Fibroblast of skin of back (primary cell): ENCODE measurements at regions not wholly inside any gene's neighbourhood (a gene's known extent, or its start where the extent isn't known, plus 50 kb on each side); places are given as distances from the start of the nearest gene placed in this dataset.

Source experiments
- DNase-seq: peaks from one replicate; pipeline ENCODE4 v3.0.0-alpha.2; 2013

DNA sequence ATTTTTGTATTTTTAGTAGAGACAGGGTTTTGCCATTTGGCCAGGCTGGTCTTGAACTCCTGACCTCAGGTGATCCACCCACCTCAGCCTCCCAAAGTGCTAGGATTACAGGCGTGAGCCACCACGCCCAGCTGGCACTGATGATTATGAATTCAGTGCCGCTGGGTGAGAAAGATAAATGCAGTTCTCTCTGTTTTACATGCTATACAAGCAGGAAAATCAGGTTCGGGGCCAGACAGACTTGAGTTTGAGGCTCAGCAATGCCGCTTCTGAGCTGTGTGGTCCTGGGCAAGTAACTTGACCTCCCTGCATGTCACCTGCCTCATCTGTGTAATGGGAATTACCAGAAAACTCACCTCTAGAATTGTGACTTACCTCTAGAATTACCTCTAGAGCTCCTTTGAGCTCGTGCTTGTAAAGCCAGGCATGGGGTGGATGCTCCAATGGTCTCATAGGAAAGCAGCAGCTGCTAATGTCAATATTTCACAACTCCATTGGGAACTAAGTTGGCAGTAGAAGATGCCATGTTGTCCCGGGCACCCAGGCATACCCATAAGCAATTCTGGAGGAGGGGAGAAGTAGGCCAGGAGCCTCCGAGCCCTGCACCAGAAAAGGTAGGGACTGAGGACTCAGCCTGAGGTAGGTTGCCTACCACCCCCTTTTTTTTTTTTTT is 119.8 kb upstream of the SLC25A33 start:
- DNase-seq = no peak

DNA sequence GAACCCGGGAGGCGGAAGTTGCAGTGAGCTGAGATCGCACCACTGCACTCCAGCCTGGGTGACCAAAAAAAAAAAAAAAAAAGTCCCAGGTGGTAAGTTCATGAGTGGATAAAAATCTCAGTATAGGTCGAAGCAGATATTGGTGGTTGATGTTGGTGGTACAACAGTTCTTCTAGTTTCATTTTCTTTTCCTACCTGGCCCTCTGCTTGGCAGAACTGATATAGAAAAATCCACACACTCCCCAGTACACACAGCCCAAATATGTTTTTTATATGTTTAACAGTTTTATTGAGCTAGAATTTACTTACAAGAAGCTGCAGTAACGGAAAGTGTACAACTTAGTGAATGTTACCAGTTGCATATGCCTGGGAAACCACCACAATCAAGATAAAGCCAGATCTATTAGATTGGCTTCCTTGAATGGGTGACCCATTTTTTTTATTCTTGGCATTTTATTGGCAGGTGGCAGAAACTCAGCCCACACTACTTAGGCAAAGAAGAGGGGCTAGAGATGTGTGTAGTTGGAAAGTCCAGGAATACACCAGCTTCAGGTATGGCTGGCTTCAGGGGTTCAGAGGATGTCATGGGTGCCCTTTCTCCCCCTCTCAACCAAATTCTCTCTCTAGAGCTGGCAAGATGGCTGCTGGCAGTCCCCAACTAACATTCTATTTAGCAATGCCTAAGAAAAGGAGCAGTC is 118.3 kb upstream of the SLC25A33 start:
- DNase-seq = no peak

DNA sequence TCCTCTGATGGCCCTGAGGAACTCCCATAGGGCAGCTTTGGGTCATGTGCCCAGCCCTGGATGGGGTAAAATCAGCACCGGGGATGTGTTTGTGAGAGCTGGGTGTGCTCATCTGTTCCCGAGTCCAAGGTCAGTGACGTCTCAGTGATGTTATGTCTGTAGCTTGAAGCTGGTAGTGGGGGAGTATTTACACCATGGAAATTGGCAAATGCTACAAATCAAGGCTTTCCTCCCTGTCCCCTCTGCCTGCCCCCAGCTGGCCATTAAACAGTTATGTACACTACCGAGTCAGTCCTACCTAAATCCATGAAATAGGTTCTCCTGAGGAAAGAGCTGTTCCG is 117.8 kb upstream of the SLC25A33 start:
- DNase-seq = no peak

DNA sequence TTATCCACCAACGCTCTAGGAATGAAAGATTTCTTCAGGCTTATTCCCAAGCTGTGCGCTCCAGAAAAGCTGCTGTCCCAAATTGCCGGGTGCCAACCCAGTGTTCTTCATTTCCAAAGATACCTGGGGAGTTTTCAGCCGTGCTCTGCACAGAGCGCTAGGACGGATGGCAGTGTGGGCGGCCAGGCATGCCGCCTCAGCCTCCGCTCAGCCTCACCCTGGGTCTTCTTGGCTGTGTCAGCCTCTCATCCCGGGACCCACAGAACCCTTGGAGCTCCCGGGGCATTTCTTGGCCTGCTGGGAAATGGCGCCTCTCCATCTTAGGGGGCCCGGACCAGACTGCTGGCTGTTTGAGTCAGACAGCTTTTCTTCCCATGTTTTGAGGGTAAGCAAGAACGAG is 116.9 kb upstream of the SLC25A33 start:
- no peak for DNase-seq

DNA sequence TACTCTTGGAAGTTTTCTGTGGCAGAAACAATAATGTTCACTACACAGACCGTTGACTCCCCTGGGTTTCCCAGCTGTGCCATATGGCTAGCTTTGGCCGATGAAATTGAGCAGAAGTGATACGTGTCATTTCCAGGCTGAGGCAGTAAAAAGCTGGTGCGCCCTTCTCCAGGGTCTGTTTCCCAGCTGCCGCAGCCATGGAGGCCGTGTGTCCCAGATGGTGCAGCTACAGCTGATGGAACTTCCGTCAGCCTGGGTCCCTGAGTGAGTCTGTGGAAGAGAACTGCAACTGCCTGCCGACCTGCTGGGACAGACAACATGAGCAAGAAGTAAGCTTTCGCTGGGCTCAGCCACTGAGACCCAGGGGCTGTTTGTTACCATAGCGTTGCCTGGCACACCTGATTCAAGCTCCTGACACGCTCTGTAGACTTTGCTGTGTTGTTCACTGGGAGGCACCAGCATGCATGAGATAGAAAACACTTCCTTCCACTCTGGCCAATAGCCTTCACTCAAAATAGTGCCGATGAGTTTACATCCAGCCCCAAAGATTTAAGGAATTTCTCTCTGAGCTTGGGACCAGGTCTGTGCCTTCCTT is 116.3 kb upstream of the SLC25A33 start:
- no peak for DNase-seq

DNA sequence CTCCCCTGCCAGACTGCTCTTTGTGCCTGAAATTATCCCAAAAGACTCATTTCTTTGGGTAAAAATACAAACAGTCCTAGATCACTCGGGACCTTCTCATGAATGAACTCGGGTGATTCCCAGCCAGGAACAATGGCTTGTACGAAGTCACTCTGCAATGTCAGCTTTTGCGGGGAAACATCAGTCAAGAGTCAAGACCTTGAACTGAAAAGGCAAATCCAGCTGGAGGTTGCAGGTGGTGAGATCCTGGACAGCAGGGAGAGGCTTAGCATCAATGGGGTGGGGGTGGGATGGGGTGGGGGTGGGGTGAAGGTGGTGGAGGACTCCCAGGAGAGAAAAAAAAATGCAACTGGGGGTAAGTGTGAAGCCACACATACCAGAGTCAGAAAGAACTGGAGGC is 115.0 kb upstream of the SLC25A33 start:
- DNase-seq = no peak

DNA sequence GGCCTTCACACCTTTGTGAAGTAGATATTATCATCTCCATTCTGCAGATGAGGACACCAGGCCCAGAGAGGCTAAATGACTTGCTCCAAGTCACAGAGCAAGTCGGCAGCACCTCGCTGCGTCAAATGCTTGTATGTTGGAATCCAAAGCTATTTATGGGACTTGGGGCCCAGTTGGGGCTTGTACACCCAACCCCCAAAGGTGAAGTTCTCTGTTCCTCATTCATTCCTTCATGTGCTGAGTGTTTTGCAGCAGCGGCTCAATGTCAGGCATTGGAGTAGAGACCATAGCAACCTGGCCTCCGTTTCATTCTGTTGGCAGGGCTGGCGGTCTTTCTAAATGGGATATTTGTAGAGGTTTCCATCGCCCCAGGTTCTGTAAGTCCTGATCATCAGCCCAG is 113.4 kb upstream of the SLC25A33 start:
- no peak for DNase-seq

DNA sequence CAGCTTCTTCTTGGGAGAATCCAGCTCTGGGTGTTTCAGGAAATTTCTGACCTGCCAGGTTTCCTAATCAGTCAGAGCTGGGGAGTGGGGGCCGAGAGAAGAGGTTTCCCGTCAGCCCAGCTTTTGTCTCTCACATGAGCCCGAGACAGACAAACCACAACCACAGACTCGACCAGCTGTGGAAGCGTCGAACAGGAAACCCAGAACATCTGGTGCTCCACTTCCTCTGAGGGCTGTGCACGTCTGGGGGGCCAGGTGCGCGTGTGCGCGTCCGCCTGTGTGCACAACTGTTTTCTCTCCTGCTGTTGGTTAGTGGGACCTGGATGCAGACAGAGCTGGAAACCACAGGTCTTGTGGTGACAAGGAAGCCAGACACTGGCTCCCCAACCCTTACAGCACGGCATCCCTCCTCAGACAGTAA is 113.0 kb upstream of the SLC25A33 start:
- no peak for DNase-seq

DNA sequence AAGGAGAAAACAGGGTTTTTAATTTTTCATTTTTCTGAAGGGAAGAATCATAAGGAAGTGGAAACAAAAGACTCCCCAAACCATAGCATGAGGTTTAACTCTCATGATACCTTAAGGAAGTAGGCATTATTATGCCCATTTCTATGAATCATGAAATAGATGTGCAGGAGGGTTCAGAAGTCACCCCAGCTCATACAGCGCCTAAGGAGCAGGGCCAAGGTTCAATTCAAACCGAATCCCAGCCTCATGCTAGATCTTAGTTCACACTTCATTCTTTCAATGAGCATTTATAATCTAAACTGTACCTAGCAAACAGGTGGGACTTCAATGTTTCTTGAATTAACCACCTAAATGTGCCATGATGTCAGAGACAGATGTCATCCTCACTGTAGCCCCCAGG is 111.9 kb upstream of the SLC25A33 start:
- no peak for DNase-seq

DNA sequence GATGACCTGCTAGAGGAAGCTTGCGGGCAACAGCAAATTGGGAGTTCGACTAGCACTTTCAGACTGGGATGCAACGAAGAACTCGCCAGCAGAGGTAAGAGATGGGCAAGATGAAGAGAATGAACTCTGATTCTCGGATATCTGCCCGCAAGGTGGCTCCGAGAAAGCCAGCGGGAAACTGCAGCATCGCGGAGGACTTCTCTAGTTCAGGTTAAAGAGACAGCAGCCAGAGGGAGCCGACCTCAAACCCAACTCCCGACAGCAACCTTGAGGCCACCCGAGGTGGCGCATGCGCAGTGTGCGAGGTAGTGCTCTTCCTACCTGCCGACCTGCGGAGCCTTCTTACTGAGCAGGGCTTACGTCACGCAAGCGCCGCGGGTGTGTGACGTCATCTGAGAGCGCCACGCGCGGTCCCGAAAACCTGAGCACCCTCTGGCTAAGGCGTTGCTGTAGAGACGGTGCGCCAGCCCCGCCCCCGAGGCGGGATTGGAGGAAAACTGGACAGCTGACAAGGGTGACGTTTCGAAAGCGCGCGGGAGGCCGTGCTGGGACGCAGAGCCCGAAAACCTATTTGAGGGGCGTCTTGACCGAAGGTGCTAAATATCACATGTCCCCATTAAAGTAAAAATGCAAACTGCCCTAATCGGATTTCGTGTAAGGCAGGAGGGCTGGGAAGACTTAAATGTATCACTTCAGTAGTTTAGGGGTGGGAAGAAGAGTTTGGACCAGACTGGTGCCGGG is 110.5 kb upstream of the SLC25A33 start:
- DNase-seq = peak; percentile 98

DNA sequence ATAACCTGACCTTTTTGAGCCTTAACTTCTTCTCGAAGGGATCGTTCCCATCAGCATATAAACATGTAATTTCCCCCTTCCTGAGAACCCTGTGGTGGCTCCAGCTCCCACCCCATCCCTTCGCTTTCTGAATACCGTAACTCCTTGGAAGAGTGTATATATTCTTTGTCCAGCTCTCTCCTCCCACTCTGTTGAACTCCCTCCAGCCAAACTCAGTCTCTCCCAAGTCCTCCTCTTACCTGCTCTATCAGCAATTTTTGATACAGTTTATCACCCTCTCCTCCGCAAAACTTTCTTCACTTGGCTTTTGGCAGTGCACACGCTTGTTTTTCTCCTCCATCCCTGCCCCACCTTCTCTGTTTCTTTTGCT is 109.9 kb upstream of the SLC25A33 start:
- no peak for DNase-seq

DNA sequence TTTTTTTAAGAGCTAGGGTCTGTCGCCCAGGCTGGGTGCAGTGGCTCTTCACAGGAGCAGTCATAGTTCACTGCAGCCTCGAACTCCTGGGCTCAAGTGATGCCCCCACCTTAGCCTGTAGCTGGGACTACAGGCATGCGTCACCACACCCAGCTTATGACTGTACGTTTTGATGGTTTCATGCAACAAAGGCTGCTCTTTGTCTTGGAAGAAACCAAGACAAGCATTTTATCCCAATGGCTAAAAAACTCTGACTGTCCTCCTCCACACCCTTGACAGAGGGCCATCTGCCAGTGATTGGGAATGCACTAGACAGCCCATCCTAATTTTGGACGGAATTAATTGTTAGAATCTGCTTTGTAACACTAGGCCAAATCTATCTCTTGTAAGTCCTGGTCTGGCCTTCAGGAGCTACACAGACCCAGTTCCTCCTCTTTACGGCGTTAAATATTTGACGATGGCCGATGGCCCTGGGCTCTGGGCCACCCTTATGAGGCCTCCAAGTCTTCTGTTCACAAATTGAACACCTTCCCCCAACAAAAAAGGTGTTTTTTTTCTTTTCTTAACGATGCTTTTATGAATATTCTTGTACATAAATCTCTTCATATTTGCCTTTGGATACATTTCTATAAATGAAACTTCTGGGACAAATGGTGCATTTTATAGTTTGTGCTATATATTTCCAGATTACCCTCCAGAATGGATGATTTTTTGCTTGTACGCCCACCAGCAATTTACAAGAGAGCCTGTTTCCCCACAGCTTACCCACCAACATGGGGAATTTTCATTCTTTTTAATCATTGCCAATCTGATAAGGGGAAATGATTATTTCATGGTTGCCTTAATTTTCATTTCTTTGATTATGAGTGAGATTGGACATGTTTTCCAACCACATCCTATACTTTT is 104.8 kb upstream of the SLC25A33 start:
- no peak for DNase-seq

DNA sequence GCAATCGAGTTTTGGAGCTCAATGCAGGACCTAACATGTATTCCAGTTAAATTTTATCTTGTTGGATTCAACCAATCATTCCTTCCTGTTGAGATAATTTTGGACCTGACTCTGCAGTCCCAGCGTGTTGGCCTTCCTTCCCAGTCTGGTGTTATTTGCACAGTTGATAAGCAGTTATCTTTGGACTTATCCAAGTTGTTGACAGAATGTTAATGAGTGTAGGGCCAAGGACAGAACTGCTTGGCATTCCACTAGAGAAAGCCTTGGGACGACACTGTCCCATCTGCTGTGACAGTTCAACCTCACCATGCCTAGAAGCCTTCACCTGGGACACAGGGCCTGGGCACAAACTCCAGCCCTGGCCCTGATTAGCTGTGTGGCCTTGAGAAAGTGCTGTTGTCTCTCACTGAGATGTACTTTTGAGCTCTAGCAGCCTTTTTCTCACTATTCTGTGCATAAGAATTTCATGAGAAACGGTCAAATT is 104.1 kb upstream of the SLC25A33 start:
- DNase-seq = no peak

DNA sequence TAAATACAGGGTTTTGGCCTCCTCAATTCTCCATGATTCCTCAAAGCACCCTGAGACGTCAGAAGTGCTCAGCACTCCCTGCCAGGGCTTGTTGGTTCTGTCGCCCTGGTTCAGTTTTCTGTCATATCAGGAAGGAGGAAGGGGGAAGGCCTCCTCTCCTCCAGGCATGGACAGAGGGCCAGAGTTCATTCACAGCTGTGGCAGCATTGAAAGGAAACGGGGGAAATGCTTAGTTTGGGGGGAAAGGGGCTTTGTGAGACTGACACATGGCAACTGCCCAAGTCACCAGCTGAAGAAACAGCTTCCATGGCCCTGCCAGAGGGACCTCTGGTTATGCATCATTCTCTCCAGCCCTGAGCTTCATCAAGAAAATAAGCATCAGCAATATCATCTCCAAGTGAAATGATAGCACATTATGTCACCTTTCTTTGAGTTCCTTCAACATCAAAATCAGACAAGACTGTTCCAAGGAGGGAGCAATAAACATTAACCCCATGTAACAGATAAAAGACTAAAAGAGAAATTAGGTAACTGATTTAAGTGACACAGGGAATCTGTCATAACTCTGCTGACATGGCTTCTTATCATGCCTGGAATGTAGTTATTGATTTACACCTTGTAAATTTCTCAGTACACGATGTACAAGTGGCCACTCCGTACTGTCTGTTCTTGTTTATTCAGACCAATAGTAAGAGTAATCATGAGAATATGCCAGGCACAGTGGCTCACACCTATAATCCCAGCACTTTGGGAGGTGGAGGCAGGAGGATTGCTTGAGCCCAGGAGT is 103.2 kb upstream of the SLC25A33 start:
- DNase-seq = no peak

DNA sequence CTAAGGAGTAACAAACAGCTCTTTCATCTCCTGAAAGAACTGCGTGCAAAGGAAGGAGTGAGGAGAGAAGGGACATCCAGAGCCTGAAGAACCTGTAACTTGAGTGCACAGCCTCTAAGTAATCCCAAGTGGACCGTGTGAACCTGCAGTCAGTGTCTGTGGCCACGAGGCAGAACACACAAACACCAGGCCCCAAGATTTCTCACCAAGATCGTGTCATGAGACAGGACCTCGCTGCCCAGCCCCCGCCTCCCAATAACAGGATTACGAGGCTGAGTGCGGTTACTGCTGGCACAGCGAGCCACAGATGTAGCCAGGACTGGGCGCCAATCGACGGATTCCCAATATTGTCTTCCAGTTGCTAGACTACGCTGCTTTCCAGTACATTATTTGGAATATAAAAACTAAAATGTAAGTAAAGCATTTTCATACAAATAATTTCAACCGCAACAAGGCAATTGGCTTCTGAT is 101.3 kb upstream of the SLC25A33 start:
- DNase-seq = no peak

DNA sequence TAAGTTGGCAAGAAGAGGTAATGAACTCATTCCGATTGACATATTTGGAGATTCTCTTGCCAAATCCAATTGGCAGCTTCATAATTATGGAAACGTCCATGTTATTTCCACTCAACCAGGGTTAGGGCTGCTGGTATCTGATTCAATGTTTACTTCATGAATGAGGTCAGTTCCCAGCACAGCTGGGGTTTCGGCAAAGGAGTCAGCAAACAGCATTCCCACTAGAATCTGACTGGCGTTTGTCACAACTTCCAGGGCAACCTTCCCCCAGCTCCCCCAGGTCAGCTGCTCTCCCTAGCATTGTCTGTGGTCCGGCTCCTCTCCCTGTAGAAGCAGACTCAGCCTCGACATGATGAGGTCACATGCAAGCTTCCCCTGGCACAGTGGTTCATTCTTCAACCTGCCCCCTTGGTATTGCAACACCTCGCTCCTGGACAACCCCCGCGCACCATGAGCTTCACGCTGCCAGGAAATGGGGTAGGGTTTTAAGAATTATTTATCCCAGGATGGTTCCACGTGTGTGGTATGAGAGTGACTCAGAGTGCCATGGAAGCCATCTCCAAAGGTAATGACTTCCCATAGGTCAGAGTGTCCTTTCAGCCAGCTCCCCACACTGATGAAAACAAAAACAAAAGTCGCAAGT is 100.7 kb upstream of the SLC25A33 start:
- peak; percentile 53 for DNase-seq

DNA sequence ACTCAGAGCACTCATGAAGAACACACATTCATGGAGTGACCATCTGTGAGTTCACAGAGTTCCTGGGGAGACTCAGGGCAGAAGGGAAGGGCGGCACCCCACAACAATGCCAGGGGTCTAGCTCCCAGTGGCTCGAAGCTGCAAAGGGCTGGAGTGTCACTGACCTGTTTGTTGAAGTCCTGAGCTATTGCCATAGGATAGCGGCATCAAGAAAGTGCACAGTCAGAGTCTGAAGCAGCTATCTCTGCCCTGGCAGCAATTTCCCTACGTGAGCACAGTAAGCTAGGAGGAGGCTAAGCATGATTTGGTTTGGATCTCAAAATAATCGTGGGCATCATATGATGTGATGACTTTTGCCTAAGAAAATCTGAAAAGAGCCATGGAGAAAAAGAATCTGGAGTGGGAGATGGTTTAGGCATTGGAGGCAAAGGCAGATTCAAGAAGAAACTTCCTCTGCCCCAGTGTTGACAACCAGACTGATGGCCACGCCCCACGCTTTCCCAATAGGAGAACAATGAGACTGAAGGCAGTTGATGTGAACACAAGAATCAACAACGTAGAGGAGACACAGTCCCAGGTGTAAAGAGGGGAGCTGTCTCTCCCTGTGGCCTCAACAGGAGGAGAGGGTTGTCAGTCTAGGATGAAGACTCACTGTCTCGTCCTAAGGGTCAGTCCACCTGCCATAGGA is 100.0 kb upstream of the SLC25A33 start:
- no peak for DNase-seq

DNA sequence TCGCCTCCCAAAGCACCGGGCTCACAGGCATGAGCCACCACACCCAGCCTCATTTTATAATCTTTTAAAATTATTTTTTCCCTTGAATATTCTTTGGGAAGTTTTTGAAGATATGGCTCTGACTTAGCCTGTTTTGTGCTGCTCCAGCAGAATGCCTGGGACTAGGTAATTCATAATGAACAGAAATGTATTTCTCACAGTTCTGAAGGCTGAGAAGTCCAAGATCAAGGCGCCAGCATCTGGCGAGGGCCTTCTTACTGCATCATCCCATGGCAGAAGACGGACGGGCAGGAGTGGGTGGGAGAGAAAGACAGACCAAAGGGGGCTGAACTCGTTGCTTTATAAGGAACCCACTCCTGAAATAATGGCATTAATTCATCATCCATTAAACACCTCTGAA is 99.0 kb upstream of the SLC25A33 start:
- DNase-seq = no peak

DNA sequence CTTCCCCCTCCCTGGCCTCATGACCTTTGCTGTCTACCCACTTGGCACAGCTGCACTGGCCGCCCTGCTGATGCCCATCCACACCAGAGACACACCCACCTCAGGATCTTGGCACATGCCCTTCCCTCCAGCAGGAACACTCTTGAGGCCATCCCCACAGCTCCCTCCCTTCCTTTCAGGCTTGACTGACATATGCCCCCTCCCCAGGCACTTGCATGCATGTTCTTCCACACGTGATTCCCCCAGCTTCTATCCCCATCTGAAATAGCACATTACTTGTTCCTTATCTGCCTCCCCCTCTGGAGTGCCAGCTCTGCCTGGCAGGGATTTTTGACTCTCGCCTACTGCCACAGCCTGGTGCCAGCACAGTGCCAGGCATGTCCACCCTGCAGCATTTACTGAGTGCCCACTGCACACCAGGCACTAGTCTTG is 98.5 kb upstream of the SLC25A33 start:
- no peak for DNase-seq

DNA sequence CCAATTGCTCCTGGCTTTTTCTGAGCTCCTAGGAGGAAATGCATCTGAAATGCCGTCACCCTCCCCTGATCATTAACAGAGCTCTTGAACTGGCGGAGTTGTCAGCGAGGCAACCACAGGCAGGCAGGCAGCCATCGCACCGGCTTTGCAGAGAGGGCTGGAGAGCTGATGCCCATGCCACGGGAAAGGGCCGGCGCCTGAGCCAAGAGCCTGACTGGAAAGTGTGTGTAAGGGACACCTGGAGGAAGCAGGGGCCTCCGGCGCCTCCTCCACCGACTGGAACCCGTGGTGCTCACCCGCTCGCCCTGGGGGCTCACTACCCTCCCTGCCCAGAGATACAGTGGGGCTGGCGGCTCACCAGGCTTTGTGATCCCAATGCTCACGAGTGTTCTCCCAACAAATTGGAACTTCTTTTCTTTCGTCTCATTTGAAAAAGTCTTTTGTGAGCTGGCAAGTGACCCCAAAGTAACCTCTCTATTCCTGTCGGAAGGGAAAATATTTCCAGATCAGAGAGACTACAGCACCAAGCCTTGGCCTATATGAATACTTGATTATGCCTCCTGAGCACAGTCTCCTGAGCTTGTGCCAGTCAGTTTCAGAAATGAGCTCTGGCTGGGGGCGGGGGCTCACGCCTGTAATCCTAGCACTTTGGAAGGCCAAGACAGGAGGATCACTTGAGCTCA is 97.7 kb upstream of the SLC25A33 start:
- DNase-seq = peak; percentile 55
